GM18508 (cell line): ENCODE measurements at regions not wholly inside any gene's neighbourhood (a gene's known extent, or its start where the extent isn't known, plus 50 kb on each side); places are given as distances from the start of the nearest gene placed in this dataset.
"Not testable (repeated sequence)": the region's sequence is repeated elsewhere in the genome, so short reads cannot be mapped to it uniquely, and the experiment has no call there.

Source experiments
- ATAC-seq: cut with Tn5 transposase; IDR thresholded peaks from one replicate; pipeline ENCODE4 v1.9.1; 2021; ENCODE audit warnings: moderate number of reproducible peaks; ENCODE audit not compliant: insufficient read depth, unreplicated experiment

GRCh38 chr19:28554321-28555091, 658.4 kb downstream of the UQCRFS1 start:
- ATAC-seq = no peak

- no peak for ATAC-seq
These were observed 659.2 kb downstream of the UQCRFS1 start for GRCh38 chr19:28553764-28554163.

- ATAC-seq = no peak
These were observed 659.9 kb downstream of the UQCRFS1 start for GRCh38 chr19:28553005-28553404.

GRCh38 chr19:28549680-28550277, 663.2 kb downstream of the UQCRFS1 start:
- no peak for ATAC-seq

GRCh38 chr19:28546148-28546685, 666.7 kb downstream of the UQCRFS1 start:
- ATAC-seq = no peak

- not testable (repeated sequence) for ATAC-seq
These were observed 667.6 kb downstream of the UQCRFS1 start for GRCh38 chr19:28545397-28545796.

- ATAC-seq = no peak
These were observed 668.3 kb downstream of the UQCRFS1 start for GRCh38 chr19:28544451-28545261.

- ATAC-seq = no peak
These were observed 669.6 kb downstream of the UQCRFS1 start for GRCh38 chr19:28543244-28543776.

GRCh38 chr19:28542394-28543243, 670.3 kb downstream of the UQCRFS1 start:
- no peak for ATAC-seq

GRCh38 chr19:28541602-28542393, 671.2 kb downstream of the UQCRFS1 start:
- ATAC-seq = no peak

- ATAC-seq = no peak
These were observed 671.9 kb downstream of the UQCRFS1 start for GRCh38 chr19:28541029-28541428.

GRCh38 chr19:28540385-28540784, 672.6 kb downstream of the UQCRFS1 start:
- ATAC-seq = not testable (repeated sequence)

GRCh38 chr19:28539759-28540158, 673.2 kb downstream of the UQCRFS1 start:
- ATAC-seq = no peak

GRCh38 chr19:28538579-28538978, 674.4 kb downstream of the UQCRFS1 start:
- not testable (repeated sequence) for ATAC-seq

- no peak for ATAC-seq
These were observed 675.1 kb downstream of the UQCRFS1 start for GRCh38 chr19:28537896-28538295.

- ATAC-seq = no peak
These were observed 675.9 kb downstream of the UQCRFS1 start for GRCh38 chr19:28537079-28537478.

- ATAC-seq = no peak
These were observed 677.6 kb downstream of the UQCRFS1 start for GRCh38 chr19:28535352-28535775.

- ATAC-seq = no peak
These were observed 678.1 kb downstream of the UQCRFS1 start for GRCh38 chr19:28534766-28535351.
